ENCODE measurements at regions not wholly inside any gene's neighbourhood (a gene's known extent, or its start where the extent isn't known, plus 50 kb on each side); places are given as distances from the start of the nearest gene placed in this dataset.
"Not testable (repeated sequence)": the region's sequence is repeated elsewhere in the genome, so short reads cannot be mapped to it uniquely, and the experiment has no call there.

DNA sequence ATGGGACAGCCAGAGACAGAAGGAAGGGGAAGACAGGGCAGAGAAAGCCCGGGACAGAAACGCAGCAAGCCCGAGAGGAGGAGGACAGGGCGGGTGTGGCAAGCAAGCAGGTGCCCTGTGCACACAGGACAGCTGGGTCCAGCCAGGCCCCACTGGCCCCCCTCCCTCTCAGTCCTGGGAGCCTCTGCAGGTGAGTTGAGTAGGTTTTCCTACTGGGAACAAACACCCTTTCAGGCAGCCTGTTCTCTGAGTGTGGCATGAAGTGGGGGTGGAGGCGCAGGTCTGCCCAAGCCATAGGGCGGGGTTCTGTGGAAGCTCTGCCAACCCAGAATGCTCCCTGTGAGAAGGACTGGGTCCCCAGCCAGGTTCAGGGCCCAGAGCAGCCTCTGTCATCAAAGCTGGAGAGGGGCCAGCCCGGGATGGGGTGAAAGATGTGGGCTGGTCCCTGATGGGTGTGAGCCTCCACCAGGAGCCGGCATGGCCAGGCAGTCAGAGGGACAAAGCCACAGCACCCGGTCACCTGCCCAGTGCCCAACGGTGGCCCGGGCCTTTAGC is 129.4 kb downstream of the TFCP2L1 start:
- DNase-seq (ENCODE audit: low spot score) (no peak), ATAC-seq (no peak)
- intact Hi-C loops (cut with DNase I) = no loop called here

DNA sequence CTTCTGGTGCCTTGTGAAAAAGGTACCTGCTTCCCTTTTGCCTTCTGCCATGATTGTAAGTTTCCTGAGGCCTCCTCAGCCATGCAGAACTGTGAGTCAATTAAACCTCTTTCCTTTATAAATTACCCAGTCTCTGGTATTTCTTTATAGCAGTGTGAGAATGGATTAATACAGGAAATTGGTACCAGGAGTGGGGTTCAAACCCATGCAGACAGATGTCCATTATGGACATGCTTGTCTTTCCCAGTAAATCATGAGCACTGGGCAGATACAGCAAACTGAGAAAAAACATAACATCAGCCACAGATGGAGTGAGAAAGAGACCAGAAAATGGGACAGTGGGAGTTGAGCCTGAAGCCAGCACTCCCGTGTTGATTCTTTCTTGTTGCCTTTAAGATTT is 127.5 kb downstream of the TFCP2L1 start:
- intact Hi-C loops (cut with DNase I); DNase-seq (ENCODE audit: low spot score); ATAC-seq: not testable (repeated sequence)

DNA sequence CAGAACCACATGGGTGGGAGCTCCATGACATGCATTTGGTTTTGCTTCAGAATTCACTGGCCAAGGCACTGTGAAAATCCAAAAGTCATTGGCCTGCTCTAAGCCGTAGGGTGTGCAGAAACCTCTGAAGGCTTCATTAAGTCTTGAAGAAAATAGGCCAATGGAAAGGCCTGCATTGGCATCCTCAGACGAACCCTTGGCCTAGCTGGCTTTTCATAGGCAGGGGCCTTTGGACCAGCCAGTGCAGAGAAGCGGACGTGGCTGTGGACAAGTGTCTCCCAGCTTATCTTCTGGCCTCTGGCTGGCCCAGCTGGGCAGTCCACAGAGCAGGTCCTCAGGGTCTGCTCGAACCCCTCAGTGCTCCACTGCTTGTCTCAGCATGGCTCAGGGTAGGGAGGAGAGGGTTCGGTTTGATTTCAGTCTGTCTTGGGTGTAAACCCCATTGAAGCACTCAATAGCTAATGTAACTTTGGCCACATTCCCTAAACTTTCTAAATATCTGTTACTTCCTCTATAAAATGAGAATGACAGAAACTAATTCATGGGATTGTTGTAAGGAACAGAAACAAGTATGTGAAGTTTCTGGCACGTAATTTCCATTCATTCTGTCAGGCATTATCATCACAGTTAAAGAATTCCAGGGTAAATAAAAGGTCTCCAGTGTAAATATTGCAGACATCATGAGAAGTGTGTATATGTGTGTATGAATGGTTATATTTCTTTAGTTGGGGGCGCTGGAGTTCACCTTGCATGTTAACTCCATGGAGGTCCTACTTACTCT is 125.5 kb downstream of the TFCP2L1 start:
- intact Hi-C loops (cut with DNase I) = no loop called here
- ATAC-seq (no peak), DNase-seq (ENCODE audit: low spot score) (no peak)

DNA sequence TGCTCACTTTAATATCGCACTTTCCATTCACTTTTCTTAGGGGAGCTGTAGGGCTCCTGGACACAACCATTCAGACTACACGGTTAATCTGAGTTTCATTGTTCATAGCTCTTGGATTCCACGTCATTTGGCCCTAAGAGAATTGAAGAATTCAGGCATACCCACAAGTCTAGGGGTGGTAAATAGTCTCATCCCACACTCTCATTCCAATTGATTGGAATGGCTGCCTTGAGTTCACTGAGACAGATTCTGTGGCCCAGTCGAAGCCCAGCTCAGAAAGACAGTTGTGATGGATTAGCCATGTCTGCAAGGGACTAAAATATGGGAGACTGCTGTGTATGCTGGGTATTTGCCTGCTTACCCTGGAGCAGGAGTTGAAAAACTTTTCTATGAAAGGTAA is 124.6 kb downstream of the TFCP2L1 start:
- DNase-seq (ENCODE audit: low spot score) (no peak), ATAC-seq (no peak)
- intact Hi-C loops (cut with DNase I) = no loop called here

DNA sequence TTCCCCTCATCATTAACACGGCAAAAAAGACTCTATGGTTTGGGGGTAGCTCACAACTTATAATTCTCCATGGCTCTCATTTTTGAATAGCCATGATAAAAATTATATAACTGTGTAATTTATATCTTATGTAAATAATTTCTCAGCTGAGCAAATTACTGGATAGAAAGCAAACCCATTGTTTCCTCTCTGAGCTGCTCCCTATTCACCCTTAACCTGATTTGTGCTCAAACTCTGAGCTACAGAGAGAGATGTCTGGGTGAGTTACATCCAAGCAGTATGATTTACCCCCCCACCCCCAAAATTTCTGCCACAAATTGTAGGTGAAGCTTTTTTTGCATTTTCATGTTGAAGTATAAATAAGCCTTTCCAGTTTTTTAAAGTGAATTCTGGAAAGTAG is 123.7 kb downstream of the TFCP2L1 start:
- DNase-seq (ENCODE audit: low spot score) (no peak), ATAC-seq (no peak)
- intact Hi-C loops (cut with DNase I) = no loop called here

DNA sequence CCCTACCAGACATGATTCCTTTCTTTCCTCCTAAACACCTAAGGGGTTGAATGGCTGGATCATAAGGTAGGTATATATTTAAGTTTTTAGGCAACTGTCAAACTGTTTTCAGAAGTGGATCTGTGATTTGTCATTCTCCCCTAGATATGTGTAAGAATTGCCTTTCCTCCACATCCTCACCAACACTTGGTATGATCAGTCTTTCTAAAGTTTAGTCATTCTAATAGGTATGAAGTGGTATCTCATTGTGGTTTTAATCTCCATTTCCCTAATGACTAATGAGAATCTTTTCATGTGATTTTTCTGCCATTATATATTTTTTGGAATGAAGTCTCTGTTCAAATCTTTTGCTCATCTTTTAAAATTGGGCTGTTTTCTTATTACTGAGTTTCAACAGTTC is 122.1 kb downstream of the TFCP2L1 start:
- no peak for DNase-seq (ENCODE audit: low spot score)
- ATAC-seq = no peak
- intact Hi-C loops (cut with DNase I) = no loop called here

DNA sequence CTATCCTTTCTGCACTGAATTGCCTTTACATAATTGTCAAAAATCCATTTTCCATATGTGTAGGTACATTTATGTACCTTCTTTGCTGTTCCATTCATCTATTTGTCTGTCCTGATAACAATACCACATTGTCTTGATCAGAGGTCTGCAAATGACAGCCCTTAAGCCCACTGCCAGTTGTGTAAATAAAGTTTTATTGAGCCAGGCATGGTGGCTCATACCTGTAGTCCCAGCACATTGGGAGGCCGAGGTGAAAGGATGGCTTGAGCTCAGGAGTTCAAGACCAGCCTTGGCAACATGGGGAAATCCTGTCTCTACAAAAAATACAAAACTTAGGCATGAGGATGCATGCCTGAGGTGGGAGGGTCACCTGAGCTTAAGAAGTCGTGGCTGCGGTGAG is 121.0 kb downstream of the TFCP2L1 start:
- no peak for DNase-seq (ENCODE audit: low spot score)
- no peak for ATAC-seq
- intact Hi-C loops (cut with DNase I) = no loop called here

DNA sequence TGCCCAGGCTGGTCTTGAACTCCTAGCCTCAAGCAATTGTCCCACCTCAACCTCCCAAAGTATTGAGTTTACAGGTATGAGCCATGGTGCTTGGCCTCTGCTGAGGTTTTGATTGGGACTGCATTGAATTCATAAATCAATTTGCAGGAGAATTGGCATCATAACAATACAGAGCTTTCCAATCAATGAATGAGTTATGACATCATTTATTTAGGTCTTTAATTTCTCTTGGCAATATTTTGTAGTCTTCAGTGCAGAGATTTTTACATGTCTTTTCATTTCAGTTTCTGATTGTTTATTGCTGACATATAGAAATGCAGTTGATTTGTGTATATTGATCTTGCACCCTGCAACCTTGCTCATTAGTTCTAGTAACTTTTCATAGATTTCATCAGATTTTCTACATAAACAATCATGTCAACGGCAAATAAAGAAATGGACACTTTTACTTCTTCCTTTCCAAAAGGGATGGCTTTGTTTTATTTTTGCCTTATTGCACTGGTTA is 119.9 kb downstream of the TFCP2L1 start:
- intact Hi-C loops (cut with DNase I) = no loop called here
- DNase-seq (ENCODE audit: low spot score) (no peak), ATAC-seq (no peak)

Measured in sciatic nerve (tissue), 2 donors.